ENCODE measurements at regions not wholly inside any gene's neighbourhood (a gene's known extent, or its start where the extent isn't known, plus 50 kb on each side); places are given as distances from the start of the nearest gene placed in this dataset.

- TF ChIP-seq, protein P1, sequence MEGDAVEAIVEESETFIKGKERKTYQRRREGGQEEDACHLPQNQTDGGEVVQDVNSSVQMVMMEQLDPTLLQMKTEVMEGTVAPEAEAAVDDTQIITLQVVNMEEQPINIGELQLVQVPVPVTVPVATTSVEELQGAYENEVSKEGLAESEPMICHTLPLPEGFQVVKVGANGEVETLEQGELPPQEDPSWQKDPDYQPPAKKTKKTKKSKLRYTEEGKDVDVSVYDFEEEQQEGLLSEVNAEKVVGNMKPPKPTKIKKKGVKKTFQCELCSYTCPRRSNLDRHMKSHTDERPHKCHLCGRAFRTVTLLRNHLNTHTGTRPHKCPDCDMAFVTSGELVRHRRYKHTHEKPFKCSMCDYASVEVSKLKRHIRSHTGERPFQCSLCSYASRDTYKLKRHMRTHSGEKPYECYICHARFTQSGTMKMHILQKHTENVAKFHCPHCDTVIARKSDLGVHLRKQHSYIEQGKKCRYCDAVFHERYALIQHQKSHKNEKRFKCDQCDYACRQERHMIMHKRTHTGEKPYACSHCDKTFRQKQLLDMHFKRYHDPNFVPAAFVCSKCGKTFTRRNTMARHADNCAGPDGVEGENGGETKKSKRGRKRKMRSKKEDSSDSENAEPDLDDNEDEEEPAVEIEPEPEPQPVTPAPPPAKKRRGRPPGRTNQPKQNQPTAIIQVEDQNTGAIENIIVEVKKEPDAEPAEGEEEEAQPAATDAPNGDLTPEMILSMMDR (IDR thresholded peaks at IDR 0.05; ENCODE audit: unreplicated experiment): no peak
- DNase-seq (ENCODE audit: low spot score): no peak
Measured at GRCh38 chr12:62014330-62014729, 245.9 kb upstream of the USP15 start.

GRCh38 chr12:62016021-62016420, 244.2 kb upstream of the USP15 start:
- no peak for DNase-seq (ENCODE audit: low spot score)
- H3K9me3 Mint-ChIP-seq (ENCODE audit: unreplicated experiment): no peaks in the 10 kb centered on the region
- no peaks in the 10 kb centered on the region for H3K36me3 Mint-ChIP-seq (ENCODE audit: low read depth, unreplicated experiment)
- H3K4me3 Mint-ChIP-seq (ENCODE audit: unreplicated experiment): no peak overlapping the region
- H3K27me3 Mint-ChIP-seq (ENCODE audit: unreplicated experiment): peaks cover under 1% of the 10 kb centered on the region
- no peaks in the 10 kb centered on the region for H3K4me1 Mint-ChIP-seq (ENCODE audit: unreplicated experiment)
- no peak overlapping the region for H3K27ac Mint-ChIP-seq (ENCODE audit: unreplicated experiment)
- TF ChIP-seq, protein P1 (IDR thresholded peaks at IDR 0.05; ENCODE audit: unreplicated experiment): no peak

More at GRCh38 chr12:62014330-62014729, 245.9 kb upstream of the USP15 start:
- Mint-ChIP-seq H3K9me3 (ENCODE audit: unreplicated experiment) (no peaks in the 10 kb centered on the region), H3K36me3 (ENCODE audit: low read depth, unreplicated experiment) (no peaks in the 10 kb centered on the region), H3K4me3 (ENCODE audit: unreplicated experiment) (no peak overlapping the region), H3K27ac (ENCODE audit: unreplicated experiment) (no peak overlapping the region), H3K4me1 (ENCODE audit: unreplicated experiment) (no peaks in the 10 kb centered on the region), H3K27me3 (ENCODE audit: unreplicated experiment) (peaks cover 2% of the 10 kb centered on the region)

DNA sequence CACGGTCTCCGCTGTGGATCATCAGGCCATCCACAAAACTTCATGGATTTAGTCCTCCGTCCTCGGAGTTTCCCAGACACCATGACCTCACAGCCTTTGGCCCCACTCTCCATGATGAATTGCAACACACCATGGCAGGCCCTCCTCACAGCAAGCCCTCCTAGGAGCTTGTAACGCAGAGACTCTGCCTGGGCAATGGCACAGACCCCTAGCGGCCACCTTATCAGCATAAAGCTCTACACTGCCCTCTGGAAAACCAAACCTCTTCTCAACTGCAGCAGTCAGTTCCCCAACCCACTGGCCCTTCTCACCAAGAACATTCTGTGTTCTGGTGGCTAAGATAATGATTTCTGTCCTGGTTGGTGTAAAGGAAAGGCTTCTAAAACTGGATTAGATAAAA, 238.4 kb upstream of the USP15 start:
- H3K36me3 Mint-ChIP-seq (ENCODE audit: low read depth, unreplicated experiment): no peaks in the 10 kb centered on the region
- no peak for DNase-seq (ENCODE audit: low spot score)
- no peak overlapping the region for H3K27ac Mint-ChIP-seq (ENCODE audit: unreplicated experiment)
- H3K9me3 Mint-ChIP-seq (ENCODE audit: unreplicated experiment): no peaks in the 10 kb centered on the region
- no peaks in the 10 kb centered on the region for H3K27me3 Mint-ChIP-seq (ENCODE audit: unreplicated experiment)
- H3K4me3 Mint-ChIP-seq (ENCODE audit: unreplicated experiment): no peak overlapping the region
- TF ChIP-seq, protein P1 (IDR thresholded peaks at IDR 0.05; ENCODE audit: unreplicated experiment): no peak
- no peaks in the 10 kb centered on the region for H3K4me1 Mint-ChIP-seq (ENCODE audit: unreplicated experiment)

DNA sequence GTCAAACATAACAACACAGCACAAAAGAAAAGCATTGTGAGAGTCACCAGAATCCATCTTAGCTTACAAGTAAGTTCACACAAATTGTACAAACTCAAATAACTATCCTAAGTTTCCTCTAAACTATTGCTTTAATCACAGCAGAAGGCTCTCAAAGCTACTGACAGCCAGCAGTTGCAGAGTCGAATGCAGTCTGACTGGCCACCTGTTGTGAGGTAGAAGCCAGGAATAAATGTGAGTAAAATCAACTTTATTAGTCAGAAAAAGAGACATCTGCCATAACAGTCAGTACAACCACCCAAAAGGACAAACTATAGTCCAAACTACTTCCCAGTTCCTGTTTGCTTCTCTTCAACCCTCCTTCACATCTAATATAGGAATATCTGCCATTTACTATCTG, 231.7 kb upstream of the USP15 start:
- Mint-ChIP-seq H3K4me3 (ENCODE audit: unreplicated experiment) (no peak overlapping the region), H3K36me3 (ENCODE audit: low read depth, unreplicated experiment) (no peaks in the 10 kb centered on the region), H3K27me3 (ENCODE audit: unreplicated experiment) (peaks cover 2% of the 10 kb centered on the region), H3K27ac (ENCODE audit: unreplicated experiment) (no peak overlapping the region), H3K9me3 (ENCODE audit: unreplicated experiment) (no peaks in the 10 kb centered on the region), H3K4me1 (ENCODE audit: unreplicated experiment) (no peaks in the 10 kb centered on the region)
- no peak for DNase-seq (ENCODE audit: low spot score)
- TF ChIP-seq, protein P1 (IDR thresholded peaks at IDR 0.05; ENCODE audit: unreplicated experiment): no peak

DNA sequence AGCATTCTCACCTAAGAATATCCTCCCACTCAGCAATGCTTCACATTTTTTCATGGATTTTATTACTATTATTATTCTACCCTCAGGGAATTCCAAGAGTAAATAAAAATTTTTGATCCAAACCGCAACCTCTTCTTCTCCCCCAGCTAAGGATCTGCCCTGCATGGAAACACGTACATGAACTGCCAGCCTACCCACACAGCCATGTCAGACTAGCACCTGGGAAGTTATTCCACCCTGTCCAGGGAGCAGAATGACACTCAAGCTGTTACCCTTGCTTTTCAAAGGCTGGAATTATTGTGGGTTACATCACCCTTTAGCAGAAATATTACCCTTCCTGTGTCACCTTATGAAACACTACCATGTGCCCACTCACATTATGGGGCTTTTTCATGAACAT, 227.3 kb upstream of the USP15 start:
- no peak for DNase-seq (ENCODE audit: low spot score)
- Mint-ChIP-seq H3K27me3 (ENCODE audit: unreplicated experiment) (peaks cover 3% of the 10 kb centered on the region), H3K4me3 (ENCODE audit: unreplicated experiment) (no peak overlapping the region), H3K36me3 (ENCODE audit: low read depth, unreplicated experiment) (no peaks in the 10 kb centered on the region), H3K27ac (ENCODE audit: unreplicated experiment) (no peak overlapping the region), H3K4me1 (ENCODE audit: unreplicated experiment) (no peaks in the 10 kb centered on the region), H3K9me3 (ENCODE audit: unreplicated experiment) (no peaks in the 10 kb centered on the region)
- TF ChIP-seq, protein P1 (IDR thresholded peaks at IDR 0.05; ENCODE audit: unreplicated experiment): no peak

All from endothelial cell (in vitro differentiated cells).